ENCODE measurements at regions not wholly inside any gene's neighbourhood (a gene's known extent, or its start where the extent isn't known, plus 50 kb on each side); places are given as distances from the start of the nearest gene placed in this dataset.

DNA sequence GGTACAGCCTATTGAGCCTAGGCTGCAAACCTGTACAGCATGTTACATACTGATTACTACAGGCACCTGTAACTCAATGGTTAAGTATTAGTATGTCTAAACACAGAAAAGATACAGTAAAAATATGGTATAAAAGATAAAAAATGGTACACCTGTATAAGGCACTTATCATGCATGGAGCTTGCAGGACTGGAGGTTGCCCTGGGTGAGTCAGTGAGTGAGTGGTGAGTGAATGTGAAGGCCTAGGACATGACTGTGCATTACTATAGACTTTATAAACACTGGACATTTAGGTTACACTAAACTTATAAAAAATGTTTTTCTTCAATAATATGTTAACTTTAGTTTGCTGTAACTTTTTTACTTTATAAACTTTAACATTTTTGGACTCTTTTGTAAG, 171.3 kb downstream of the SLC28A3 start:
- no peak for TF ChIP-seq SMC3 (IDR thresholded peaks at IDR 0.05; ENCODE audit: low read depth, low read length)
- TF ChIP-seq EZH2phosphoT487 (IDR thresholded peaks at IDR 0.05; ENCODE audit: borderline replicate concordance, low read depth): no peak
- TF ChIP-seq POLR2AphosphoS5 (IDR thresholded peaks at IDR 0.05; ENCODE audit: low read depth, low read length): no peak
- no peak for TF ChIP-seq TAF1 (IDR thresholded peaks at IDR 0.05; ENCODE audit: borderline replicate concordance, low read depth, low read length)
- no peak for TF ChIP-seq CTCF (IDR thresholded peaks at IDR 0.05)

Data from SK-N-SH (cell line).